Thoracic aorta (tissue), 2 donors: ENCODE measurements at regions not wholly inside any gene's neighbourhood (a gene's known extent, or its start where the extent isn't known, plus 50 kb on each side); places are given as distances from the start of the nearest gene placed in this dataset.

ENCODE experiments used
- ATAC-seq: fragments of 150-250 bp; one replicate; pipeline ENCODE4 v1.8.0; 2017; ENCODE audit warnings: low read depth; ENCODE audit not compliant: insufficient number of reproducible peaks, low FRiP score
- DNase-seq: peaks from one replicate; pipeline ENCODE4 v3.0.0-alpha.2; 2020; ENCODE audit warnings: low spot score
- H3K27ac ChIP-seq, 2 donors: fragments of 200-600 bp; sonication (generic); 1 replicate in 1 of 2; 2 replicates in 1 of 2; pipeline ENCODE4 v1.5.1; 2016; ENCODE audit warnings: mild to moderate bottlenecking in 2 of 2, moderate library complexity in 2 of 2
- H3K27me3 ChIP-seq: fragments of 200-600 bp; sonication (generic); replicated peaks from 2 replicates; pipeline ENCODE4 v1.6.0; 2016; ENCODE audit warnings: mild to moderate bottlenecking; ENCODE audit not compliant: insufficient read depth
- H3K36me3 ChIP-seq: fragments of 200-600 bp; sonication (generic); one replicate; pipeline ENCODE4 v1.5.1; 2016
- H3K4me1 ChIP-seq, 2 donors: fragments of 200-600 bp; sonication (generic); 1 replicate in 1 of 2; 2 replicates in 1 of 2; pipeline versions ENCODE4 v1.5.1 to v1.6.0; 2016; ENCODE audit warnings: low read depth in 2 of 2, mild to moderate bottlenecking in 1 of 2; ENCODE audit not compliant: control insufficient read depth in 1 of 2
- H3K4me3 ChIP-seq: fragments of 200-600 bp; sonication (generic); 2 replicates; pipeline ENCODE4 v1.5.1; 2016; ENCODE audit warnings: mild to moderate bottlenecking
- H3K9me3 ChIP-seq: fragments of 200-600 bp; sonication (generic); 2 replicates; pipeline ENCODE4 v1.5.1; 2016
- TF ChIP-seq, protein P1 (sequence below): fragments of 200-600 bp; sonication (generic); IDR thresholded peaks from one replicate; pipeline ENCODE4 v1.5.1; 2019; ENCODE audit warnings: antibody characterized with exemption

DNA sequence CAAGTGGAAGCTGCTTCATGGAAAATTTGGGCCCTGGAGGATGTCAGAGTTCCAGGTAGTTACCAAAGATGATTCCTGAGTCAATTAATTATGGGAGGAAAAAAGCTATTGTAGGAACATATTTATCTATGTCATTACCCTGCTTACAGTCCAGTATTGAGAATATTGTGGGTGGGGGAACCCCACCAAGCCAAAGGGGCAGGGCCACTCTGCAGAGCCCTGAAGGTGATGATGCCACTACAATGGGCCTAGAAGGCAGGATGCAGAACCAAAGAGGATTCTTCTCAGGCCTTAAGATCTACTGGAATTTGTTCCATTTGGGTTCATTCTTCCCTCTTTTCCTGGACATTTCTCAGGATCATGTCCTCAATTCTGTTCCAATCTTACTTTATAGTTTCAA is 375.2 kb upstream of the MARCKS start:
- Histone ChIP-seq H3K27me3 (no peaks in the 10 kb centered on the region), H3K4me3 (no peak overlapping the region)

DNA sequence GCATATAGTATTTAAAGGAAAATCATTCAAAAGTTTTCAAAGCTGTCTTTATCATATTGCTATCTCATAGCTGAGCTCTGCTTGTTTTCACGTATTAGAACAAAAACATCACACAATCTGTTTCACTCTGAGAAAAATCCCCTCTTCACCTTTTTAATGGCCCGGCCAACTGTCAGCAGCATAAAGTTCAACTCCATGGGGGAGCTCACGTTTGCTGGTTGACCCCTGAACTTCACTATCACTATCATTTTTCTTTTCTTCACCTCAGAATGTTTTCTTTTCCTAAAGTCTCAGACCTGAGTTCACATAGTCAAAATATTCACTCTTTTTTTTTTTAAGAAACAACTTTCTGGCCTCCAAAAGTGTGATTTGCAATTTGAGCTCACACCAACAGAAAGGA is 374.4 kb upstream of the MARCKS start:
- TF ChIP-seq, protein P1, sequence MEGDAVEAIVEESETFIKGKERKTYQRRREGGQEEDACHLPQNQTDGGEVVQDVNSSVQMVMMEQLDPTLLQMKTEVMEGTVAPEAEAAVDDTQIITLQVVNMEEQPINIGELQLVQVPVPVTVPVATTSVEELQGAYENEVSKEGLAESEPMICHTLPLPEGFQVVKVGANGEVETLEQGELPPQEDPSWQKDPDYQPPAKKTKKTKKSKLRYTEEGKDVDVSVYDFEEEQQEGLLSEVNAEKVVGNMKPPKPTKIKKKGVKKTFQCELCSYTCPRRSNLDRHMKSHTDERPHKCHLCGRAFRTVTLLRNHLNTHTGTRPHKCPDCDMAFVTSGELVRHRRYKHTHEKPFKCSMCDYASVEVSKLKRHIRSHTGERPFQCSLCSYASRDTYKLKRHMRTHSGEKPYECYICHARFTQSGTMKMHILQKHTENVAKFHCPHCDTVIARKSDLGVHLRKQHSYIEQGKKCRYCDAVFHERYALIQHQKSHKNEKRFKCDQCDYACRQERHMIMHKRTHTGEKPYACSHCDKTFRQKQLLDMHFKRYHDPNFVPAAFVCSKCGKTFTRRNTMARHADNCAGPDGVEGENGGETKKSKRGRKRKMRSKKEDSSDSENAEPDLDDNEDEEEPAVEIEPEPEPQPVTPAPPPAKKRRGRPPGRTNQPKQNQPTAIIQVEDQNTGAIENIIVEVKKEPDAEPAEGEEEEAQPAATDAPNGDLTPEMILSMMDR = no peak
- H3K36me3 ChIP-seq = no peaks in the 10 kb centered on the region
- DNase-seq (no peak), ATAC-seq (no peak)
- no peak overlapping the region for H3K4me3 ChIP-seq
- no peaks in the 10 kb centered on the region for H3K9me3 ChIP-seq
- H3K4me1 ChIP-seq = no peaks in the 10 kb centered on the region
- H3K27ac ChIP-seq = no peak overlapping the region
- no peaks in the 10 kb centered on the region for H3K27me3 ChIP-seq

More for the DNA sequence above, 375.2 kb upstream of the MARCKS start:
- Histone ChIP-seq H3K9me3 (no peaks in the 10 kb centered on the region), H3K27ac (no peak overlapping the region), H3K4me1 (peaks cover 3 to 4% of the 10 kb centered on the region in 2 donors), H3K36me3 (no peaks in the 10 kb centered on the region)
- TF ChIP-seq, protein P1 = no peak
- ATAC-seq (no peak), DNase-seq (no peak)

DNA sequence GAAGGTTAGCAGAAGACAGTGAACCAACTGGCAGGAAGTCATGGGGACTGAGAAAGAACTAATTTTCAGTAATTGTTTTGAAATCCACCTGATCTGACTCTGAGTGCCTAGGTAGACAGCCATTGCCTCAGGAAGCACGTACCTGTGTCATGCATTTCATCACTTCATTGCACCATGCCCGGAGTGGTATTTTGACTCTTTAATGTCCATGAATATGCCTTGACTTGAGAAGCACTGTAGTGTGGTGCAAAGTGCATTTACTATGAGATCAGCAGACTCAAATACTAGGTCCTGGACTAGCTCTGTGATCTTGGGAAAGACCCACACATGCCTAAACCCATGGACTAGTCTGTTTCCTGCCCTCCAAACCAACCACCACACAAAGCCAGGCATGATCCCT is 370.9 kb upstream of the MARCKS start:
- Histone ChIP-seq H3K27me3 (no peaks in the 10 kb centered on the region), H3K27ac (no peak overlapping the region), H3K36me3 (no peaks in the 10 kb centered on the region), H3K4me1 (no peaks in the 10 kb centered on the region), H3K9me3 (no peaks in the 10 kb centered on the region), H3K4me3 (no peak overlapping the region)
- ATAC-seq (no peak), DNase-seq (no peak)
- TF ChIP-seq, protein P1 = no peak

DNA sequence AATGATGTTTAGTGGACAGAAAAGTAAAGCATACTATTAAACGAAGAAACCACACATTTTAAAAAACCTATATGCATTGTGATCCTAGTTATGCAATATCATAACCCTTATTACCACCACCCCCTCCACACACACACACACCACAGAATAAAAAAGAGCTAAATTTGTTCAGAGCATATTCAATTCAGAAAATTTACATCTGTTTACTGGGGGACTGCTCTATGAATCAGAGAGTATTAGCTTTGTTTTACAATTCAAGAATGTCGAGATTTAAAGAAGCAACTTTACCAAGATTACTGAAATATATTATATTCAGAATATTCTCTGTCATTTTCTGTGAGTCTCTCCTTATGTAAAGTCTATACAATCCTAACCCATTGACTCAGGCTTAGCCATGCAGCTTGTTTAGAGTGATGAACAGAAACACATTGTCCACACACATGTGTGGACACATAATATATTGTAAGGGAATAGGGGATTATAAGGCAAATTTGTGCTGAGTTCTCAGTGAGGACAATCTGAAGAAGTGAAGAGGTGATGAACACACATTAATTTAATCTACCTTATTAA is 369.6 kb upstream of the MARCKS start:
- TF ChIP-seq, protein P1 = no peak
- ATAC-seq = no peak
- Histone ChIP-seq H3K27me3 (no peaks in the 10 kb centered on the region), H3K9me3 (no peaks in the 10 kb centered on the region), H3K27ac (no peak overlapping the region), H3K36me3 (no peaks in the 10 kb centered on the region), H3K4me1 (no peaks in the 10 kb centered on the region), H3K4me3 (no peak overlapping the region)
- no peak for DNase-seq

DNA sequence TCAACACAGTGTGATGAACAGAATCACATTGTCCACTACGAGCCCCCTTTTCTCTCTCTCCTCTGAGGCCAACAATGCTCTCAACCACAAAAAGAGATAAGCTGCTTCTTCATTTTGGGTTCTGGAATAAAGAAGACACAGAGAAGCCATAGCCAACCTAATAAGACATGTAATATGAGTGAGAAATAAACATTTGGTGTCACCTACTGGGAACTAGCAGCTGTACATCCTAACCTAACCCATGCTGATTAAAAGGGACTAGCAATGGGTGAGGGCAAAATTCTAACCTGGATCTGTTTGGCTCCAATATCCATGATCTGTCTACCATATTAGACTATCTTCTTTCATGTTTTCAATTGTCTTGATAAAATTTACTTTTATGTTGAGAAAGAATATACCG is 369.1 kb upstream of the MARCKS start:
- TF ChIP-seq, protein P1 = no peak
- no peaks in the 10 kb centered on the region for H3K27me3 ChIP-seq
- no peaks in the 10 kb centered on the region for H3K9me3 ChIP-seq
- H3K36me3 ChIP-seq = no peaks in the 10 kb centered on the region
- no peak overlapping the region for H3K4me3 ChIP-seq
- H3K27ac ChIP-seq = no peak overlapping the region
- no peak for DNase-seq
- no peaks in the 10 kb centered on the region for H3K4me1 ChIP-seq
- ATAC-seq = no peak
